ENCODE measurements at regions not wholly inside any gene's neighbourhood (a gene's known extent, or its start where the extent isn't known, plus 50 kb on each side); places are given as distances from the start of the nearest gene placed in this dataset.
"Not testable (repeated sequence)": the region's sequence is repeated elsewhere in the genome, so short reads cannot be mapped to it uniquely, and the experiment has no call there.

DNA sequence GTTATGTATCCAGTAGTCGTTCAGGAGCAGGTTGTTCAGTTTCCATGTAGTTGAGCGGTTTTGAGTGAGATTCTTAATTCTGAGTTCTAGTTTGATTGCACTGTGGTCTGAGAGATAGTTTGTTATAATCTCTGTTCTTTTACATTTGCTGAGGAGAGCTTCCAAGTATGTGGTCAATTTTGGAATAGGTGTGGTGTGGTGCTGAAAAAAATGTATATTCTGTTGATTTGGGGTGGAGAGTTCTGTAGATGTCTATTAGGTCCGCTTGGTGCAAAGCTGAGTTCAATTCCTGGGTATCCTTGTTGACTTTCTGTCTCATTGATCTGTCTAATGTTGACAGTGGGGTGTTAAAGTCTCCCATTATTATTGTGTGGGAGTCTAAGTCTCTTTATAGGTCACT is 68.6 kb upstream of the IZUMO1R start:
- not testable (repeated sequence) for DNase-seq

DNA sequence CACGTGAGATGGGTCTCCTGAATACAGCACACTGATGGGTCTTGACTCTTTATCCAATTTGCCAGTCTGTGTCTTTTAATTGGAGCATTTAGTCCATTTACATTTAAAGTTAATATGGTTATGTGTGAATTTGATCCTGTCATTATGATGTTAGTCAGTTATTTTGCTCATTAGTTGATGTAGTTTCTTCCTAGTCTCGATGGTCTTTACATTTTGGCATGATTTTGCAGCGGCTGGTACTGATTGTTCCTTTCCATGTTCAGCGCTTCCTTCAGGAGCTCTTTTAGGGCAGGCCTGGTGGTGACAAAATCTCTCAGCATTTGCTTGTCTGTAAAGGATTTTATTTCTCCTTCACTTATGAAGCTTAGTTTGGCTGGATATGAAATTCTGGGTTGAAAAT is 68.0 kb upstream of the IZUMO1R start:
- not testable (repeated sequence) for DNase-seq

DNA sequence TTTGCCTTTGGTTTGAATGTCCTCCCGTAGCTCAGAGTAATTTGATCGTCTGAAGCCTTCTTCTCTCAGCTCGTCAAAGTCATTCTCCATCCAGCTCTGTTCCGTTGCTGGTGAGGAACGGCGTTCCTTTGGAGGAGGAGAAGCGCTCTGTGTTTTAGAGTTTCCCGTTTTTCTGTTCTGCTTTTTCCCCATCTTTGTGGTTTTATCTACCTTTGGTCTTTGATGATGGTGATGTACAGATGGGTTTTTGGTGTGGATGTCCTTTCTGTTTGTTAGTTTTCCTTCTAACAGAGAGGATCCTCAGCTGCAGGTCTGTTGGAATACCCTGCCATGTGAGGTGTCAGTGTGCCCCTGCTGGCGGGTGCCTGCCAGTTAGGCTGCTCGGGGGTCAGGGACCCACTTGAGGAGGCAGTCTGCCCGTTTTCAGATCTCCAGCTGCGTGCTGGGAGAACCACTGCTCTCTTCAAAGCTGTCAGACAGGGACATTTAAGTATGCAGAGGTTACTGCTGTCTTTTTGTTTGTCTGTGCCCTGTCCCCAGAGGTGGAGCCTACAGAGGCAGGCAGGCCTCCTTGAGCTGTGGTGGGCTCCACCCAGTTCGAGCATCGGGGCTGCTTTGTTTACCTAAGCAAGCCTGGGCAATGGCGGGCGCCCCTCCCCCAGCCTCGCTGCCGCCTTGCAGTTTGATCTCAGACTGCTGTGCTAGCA is 66.8 kb upstream of the IZUMO1R start:
- not testable (repeated sequence) for DNase-seq

DNA sequence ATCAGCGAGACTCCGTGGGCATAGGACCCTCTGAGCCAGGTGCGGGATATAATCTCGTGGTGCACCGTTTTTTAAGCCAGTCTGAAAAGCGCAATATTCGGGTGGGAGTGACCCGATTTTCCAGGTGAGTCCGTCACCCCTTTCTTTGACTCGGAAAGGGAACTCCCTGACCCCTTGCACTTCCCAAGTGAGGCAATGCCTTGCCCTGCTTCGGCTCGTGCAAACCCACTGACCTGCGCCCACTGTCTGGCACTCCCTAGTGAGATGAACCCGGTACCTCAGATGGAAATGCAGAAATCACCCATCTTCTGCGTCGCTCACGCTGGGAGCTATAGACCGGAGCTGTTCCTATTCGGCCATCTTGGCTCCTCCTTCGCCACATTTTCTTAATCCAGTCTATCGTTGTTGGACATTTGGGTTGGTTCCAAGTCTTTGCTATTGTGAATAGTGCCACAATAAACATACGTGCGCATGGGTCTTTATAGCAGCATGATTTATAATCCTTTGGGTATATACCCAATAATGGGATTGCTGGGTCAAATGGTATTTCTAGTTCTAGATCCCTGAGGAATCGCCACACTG is 66.1 kb upstream of the IZUMO1R start:
- DNase-seq, result not testable (repeated sequence)

DNA sequence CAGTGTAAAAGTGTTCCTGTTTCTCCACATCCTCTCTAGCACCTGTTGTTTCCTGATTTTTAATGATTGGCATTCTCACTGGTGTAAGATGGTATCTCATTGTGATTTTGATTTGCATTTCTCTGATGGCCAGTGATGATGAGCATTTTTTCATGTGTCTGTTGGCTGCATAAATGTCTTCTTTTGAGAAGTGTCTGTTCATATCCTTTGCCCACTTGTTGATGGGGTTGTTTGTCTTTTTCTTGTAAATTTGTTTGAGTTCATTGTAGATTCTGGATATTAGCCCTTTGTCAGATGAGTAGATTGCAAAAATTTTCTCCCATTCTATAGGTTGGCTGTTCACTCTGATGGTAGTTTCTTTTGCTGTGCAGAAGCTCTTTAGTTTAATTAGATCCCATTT is 65.6 kb upstream of the IZUMO1R start:
- not testable (repeated sequence) for DNase-seq

DNA sequence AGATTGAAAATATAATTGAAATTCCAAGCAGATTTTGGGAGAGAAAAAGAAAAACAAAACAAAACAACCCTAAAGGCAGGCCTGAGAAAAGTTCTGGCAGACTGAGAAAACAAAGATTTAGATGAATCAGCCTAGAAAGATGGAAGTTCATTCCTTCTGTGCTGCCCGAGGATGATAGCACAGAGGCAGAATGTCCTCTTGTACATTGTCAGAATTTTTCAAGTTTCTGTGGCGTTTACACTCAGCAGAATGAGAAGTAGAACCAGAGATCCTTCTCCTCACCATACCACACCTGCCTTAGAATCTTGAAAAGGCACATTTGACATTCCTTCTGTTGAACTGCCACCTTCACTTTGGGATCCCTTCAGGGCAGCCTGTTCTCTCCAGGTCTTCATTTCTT is 62.5 kb upstream of the IZUMO1R start:
- no peak for DNase-seq

DNA sequence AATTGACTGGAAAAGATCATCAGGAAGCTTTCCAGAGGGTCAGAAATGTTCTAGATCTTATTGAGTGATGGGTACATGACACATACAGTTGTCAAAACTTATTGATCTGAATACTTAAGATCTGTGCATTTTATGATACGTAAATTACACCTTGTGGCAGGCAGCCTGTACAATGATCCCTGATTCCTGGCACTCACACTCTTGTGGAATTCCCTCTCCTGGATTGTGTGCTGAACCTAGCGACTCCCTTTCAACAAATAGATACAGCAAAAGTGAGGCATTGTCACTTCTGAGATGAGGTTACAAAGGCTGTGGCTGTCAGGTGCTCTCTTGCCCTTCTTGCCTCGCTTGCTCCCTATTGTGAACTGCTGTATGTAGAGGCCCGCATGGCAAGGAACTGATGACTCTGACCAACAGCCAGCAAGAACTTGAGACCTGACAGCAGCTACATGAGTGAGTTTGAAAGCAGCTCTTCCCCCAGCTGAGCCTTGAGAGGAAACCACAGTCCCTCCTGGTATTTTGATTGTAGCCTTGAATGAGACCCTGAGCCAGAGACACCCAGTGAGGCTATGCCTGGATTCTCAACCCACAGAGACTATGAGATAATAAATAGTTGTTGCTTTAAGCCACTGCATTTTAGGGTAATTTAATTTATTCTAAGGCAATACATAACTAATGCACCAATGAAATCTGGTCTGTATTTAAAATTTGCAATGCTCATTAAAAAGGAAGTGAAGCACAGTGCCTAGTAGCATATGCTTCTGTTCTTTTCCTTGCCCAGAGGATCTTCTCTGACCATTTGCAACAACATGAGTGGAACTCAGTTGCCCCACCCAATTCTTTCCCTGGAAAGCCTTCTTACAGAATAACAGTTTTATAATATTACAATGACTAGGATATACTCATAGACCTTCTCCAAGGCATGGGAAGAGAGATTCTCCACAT is 60.5 kb upstream of the IZUMO1R start:
- peak; percentile 20 for DNase-seq

DNA sequence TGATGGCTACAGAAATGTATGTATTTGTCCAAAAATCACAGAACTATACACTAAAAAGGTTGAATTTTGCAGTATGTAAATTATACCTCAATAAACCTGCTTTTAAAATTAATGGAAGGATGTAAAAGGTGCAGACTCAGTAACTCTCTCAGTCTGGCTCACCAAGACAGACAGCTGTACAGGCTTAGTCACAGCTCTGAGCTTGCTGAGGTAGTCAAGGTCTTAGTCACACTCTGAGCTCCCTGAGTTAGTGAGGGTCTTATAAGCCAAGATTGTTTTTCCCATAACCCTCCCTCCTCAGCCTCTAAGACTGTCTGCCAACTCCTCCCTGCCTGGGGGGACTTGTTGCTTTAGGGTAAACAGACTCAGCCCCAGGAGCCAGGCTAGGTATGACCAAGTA is 59.3 kb upstream of the IZUMO1R start:
- no peak for DNase-seq

DNA sequence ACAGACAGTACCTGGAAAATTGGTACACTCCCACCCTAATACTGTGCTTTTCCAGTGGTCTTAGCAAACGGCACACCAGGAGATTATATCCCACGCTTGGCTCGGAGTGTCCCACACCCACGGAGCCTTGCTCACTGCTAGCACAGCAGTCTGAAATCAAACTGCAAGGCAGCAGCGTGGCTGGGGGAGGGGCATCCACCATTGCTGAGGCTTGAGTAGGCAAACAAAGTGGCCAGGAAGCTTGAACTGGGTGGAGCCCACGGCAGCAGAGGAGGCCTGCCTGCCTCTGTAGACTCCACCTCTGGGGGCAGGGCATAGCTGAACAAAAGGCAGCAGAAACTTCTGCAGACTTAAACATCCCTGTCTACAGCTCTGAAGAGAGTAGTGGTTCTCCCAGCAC is 56.1 kb upstream of the IZUMO1R start:
- not testable (repeated sequence) for DNase-seq

DNA sequence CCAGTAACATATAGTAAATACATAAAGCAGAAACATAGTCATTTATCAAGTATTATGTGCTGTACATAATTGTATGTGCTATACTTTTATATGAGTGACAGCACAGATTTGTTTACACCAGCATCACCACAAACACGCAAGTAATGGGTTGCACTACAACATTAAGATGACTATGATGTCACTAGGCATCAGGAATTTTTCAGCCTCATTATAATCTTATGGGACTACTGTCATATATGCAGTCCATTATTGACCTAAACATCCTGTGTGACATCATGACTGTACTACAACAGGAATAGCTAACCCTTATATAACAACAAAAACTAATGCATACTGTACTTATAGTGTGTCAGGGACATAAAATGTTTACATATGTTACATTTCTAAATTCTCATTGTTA is 50.2 kb upstream of the IZUMO1R start:
- no peak for DNase-seq
